CD14-positive monocyte (primary cell): ENCODE measurements at regions not wholly inside any gene's neighbourhood (a gene's known extent, or its start where the extent isn't known, plus 50 kb on each side); places are given as distances from the start of the nearest gene placed in this dataset.

ENCODE experiments used
- DNase-seq, 3 donors: peaks; one replicate each; pipeline ENCODE4 v3.0.0-alpha.2; 2011 to 2022
- H2AFZ ChIP-seq: 2 replicates; pipeline ENCODE4 v1.6.0; 2012; ENCODE audit warnings: mild to moderate bottlenecking, low read depth, low read length, inconsistent platforms; ENCODE audit not compliant: insufficient read depth, poor library complexity, severe bottlenecking
- H3K27ac ChIP-seq, 2 donors: 1 replicate in 1 of 2; 2 replicates in 1 of 2; pipeline ENCODE4 v1.5.1; 2012 to 2013; ENCODE audit warnings: low read length in 2 of 2, control low read depth in 1 of 2, inconsistent platforms in 1 of 2, low read depth in 1 of 2, mild to moderate bottlenecking in 1 of 2
- H3K27me3 ChIP-seq, 2 donors: one replicate each; pipeline versions ENCODE4 v1.6.0 to v1.6.1; 2011 to 2013; ENCODE audit warnings: low read length in 2 of 2; ENCODE audit not compliant: control insufficient read depth in 2 of 2, insufficient read depth in 2 of 2
- H3K36me3 ChIP-seq, 2 donors: replicated peaks in 1 of 2; 1 replicate in 1 of 2; 2 replicates in 1 of 2; pipeline versions ENCODE4 v1.5.1 to v1.6.1; 2012 to 2013; ENCODE audit warnings: low read length in 2 of 2, control low read depth in 1 of 2, inconsistent platforms in 1 of 2, mild to moderate bottlenecking in 1 of 2; ENCODE audit not compliant: insufficient read depth in 2 of 2, control insufficient read depth in 1 of 2
- H3K4me1 ChIP-seq, 2 donors: 1 replicate in 1 of 2; 2 replicates in 1 of 2; pipeline versions ENCODE4 v1.5.1 to v1.6.1; 2012 to 2013; ENCODE audit warnings: low read length in 2 of 2, control low read depth in 1 of 2, inconsistent platforms in 1 of 2, mild to moderate bottlenecking in 1 of 2, moderate library complexity in 1 of 2; ENCODE audit not compliant: insufficient read depth in 2 of 2, control insufficient read depth in 1 of 2
- H3K4me2 ChIP-seq: replicated peaks from 2 replicates; pipeline ENCODE3; 2012; ENCODE audit warnings: low read length, moderate library complexity, mild to moderate bottlenecking; ENCODE audit not compliant: poor library complexity, severe bottlenecking; ENCODE audit errors: extremely low read depth
- H3K4me3 ChIP-seq, 3 experiments: fragments of 200-600 bp in 1 of 3; sonication (generic) in 1 of 3; replicated peaks in 1 of 3; 1 replicate in 2 of 3; 2 replicates in 1 of 3; pipeline ENCODE4 v1.5.1; 2011 to 2013; ENCODE audit warnings: low read length in 3 of 3, mild to moderate bottlenecking in 3 of 3, control low read depth in 2 of 3, low read depth in 2 of 3, inconsistent platforms in 1 of 3, moderate library complexity in 1 of 3
- H3K79me2 ChIP-seq: 2 replicates; pipeline ENCODE4 v1.6.0; 2012; ENCODE audit warnings: mild to moderate bottlenecking, control low read depth, inconsistent platforms, low read length, moderate library complexity; ENCODE audit not compliant: insufficient read depth
- H3K9ac ChIP-seq: 2 replicates; pipeline ENCODE4 v1.6.0; 2017; ENCODE audit warnings: low read length, mild to moderate bottlenecking; ENCODE audit not compliant: insufficient read depth, poor library complexity, severe bottlenecking
- H3K9me3 ChIP-seq, 2 donors: replicated peaks in 1 of 2; 1 replicate in 1 of 2; 2 replicates in 1 of 2; pipeline versions ENCODE4 v1.5.1 to v1.6.1; 2012 to 2013; ENCODE audit warnings: low read length in 2 of 2, control low read depth in 1 of 2; ENCODE audit not compliant: control insufficient read depth in 1 of 2, insufficient read depth in 1 of 2
- H4K20me1 ChIP-seq: 2 replicates; pipeline ENCODE4 v1.6.0; 2012; ENCODE audit warnings: mild to moderate bottlenecking, low read length, control low read depth, moderate library complexity; ENCODE audit not compliant: insufficient read depth
- H3K27ac Mint-ChIP-seq, 7 donors: one replicate each; pipeline ENCODE4 v1.8.0; 2020; ENCODE audit warnings: mild to moderate bottlenecking in 7 of 7, mixed read lengths in 7 of 7, moderate library complexity in 6 of 7, inconsistent platforms in 2 of 7
- H3K27me3 Mint-ChIP-seq, 3 donors: one replicate each; pipeline ENCODE4 v1.8.0; 2021 to 2022; ENCODE audit warnings: low read depth in 3 of 3, mild to moderate bottlenecking in 3 of 3, mixed read lengths in 3 of 3, moderate library complexity in 3 of 3, inconsistent platforms in 1 of 3
- H3K36me3 Mint-ChIP-seq, 2 donors: one replicate each; pipeline ENCODE4 v1.8.0; 2020; ENCODE audit warnings: mixed read lengths in 2 of 2, inconsistent platforms in 1 of 2, mild to moderate bottlenecking in 1 of 2
- H3K4me1 Mint-ChIP-seq: one replicate; pipeline ENCODE4 v1.8.0; 2020; ENCODE audit warnings: mild to moderate bottlenecking, mixed read lengths
- H3K4me3 Mint-ChIP-seq, 2 donors: one replicate each; pipeline ENCODE4 v1.8.0; 2020; ENCODE audit warnings: mild to moderate bottlenecking in 2 of 2, mixed read lengths in 2 of 2, moderate library complexity in 1 of 2
- H3K9me3 Mint-ChIP-seq, 7 donors: one replicate each; pipeline ENCODE4 v1.8.0; 2020 to 2022; ENCODE audit warnings: mixed read lengths in 7 of 7, mild to moderate bottlenecking in 6 of 7, moderate library complexity in 6 of 7, inconsistent platforms in 2 of 7
- WGBS: methylation state at CpG from one replicate; pipeline ENCODE4 v1.1.5; 2013; ENCODE audit warnings: missing lambda C conversion rate; ENCODE audit not compliant: insufficient coverage; 5-methylcytosine and 5-hydroxymethylcytosine counted together
- intact Hi-C, 2 donors: fragments of 100-400 bp; cut with micrococcal nuclease; formaldehyde crosslinking; loops; one replicate each; pipeline versions ENCODE4 v1.15.0 to v1.15.1; 2023
- TF ChIP-seq, protein P1 (sequence below): fragments of 200-600 bp; IDR thresholded peaks from one replicate; pipeline ENCODE4 v1.8.0; 2022; ENCODE audit warnings: antibody characterized with exemption, mild to moderate bottlenecking

DNA sequence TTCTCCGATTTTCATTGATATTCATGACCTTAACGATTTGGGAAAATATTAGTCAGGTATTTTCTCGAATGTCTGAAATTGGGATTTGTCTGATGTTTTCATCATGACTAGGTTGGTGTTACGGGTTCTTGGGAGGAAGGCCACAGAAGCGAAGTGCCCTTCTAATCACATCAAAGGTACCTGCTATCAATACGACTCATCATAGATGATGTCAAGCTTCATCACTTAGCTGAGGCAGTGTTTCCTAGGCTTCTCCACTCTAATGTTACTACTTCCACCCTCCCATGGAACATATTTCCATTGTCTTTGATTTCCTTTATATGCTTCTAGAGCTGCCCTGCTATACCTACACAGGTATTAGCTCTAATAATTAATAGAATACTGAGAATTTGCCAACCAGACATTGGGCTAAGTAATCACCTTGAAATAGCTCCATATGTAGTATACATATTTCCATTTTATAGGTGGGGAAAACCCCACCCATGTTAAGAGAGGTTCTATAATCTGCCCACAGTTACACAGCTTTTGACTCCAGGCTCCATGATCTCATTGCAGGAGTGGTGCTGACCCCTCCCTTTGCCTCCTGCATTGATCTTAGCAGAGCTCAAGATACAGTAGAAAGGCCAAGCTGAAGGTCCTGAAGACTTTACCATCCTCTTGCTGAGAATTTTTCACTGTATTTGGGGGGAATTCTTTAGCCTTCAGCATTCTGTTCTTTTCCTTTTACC lies 238.6 kb upstream of the ADAMTSL1 start:
- WGBS: 100% methylated on average over 1 of the region's 6 CpGs

DNA sequence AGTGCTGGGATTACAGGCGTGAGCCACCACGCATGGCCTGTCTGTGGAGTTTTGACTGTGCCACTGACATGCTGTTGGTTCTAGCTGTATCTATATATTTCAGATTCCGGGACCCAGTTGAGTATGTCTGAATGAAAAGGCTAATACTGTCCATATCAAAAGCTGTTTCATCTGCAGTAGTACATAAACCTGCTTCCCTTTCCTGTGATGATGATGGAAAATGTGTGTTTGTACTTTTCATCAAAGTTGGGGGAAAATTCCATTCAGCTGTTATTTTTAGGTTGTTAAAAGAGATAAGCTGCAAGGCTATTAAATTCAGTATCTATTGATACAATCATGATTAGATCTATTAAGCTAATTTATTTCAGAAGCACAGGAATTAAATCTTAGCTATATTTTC lies 237.6 kb upstream of the ADAMTSL1 start:
- no peak overlapping the region for H3K4me3 Mint-ChIP-seq
- H3K36me3 ChIP-seq: no peaks in the 10 kb centered on the region
- WGBS: no CpG with 5 or more reads among the region's 3 CpGs
- intact Hi-C loops: no loop called here
- no peak overlapping the region for H3K27ac Mint-ChIP-seq
- H3K79me2 ChIP-seq: no peaks in the 10 kb centered on the region
- no peak overlapping the region for H3K4me2 ChIP-seq
- no peak overlapping the region for H2AFZ ChIP-seq
- DNase-seq: no peak
- H3K27me3 ChIP-seq: no peaks in the 10 kb centered on the region
- H3K27me3 Mint-ChIP-seq: peaks cover 0 to 4% (median 2%) of the 10 kb centered on the region in 3 donors
- H4K20me1 ChIP-seq: no peaks in the 10 kb centered on the region
- no peak overlapping the region for H3K27ac ChIP-seq
- H3K4me3 ChIP-seq: no peak overlapping the region
- no peaks in the 10 kb centered on the region for H3K4me1 ChIP-seq
- TF ChIP-seq, protein P1, sequence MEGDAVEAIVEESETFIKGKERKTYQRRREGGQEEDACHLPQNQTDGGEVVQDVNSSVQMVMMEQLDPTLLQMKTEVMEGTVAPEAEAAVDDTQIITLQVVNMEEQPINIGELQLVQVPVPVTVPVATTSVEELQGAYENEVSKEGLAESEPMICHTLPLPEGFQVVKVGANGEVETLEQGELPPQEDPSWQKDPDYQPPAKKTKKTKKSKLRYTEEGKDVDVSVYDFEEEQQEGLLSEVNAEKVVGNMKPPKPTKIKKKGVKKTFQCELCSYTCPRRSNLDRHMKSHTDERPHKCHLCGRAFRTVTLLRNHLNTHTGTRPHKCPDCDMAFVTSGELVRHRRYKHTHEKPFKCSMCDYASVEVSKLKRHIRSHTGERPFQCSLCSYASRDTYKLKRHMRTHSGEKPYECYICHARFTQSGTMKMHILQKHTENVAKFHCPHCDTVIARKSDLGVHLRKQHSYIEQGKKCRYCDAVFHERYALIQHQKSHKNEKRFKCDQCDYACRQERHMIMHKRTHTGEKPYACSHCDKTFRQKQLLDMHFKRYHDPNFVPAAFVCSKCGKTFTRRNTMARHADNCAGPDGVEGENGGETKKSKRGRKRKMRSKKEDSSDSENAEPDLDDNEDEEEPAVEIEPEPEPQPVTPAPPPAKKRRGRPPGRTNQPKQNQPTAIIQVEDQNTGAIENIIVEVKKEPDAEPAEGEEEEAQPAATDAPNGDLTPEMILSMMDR: no peak
- H3K36me3 Mint-ChIP-seq: no peaks in the 10 kb centered on the region
- no peak overlapping the region for H3K9ac ChIP-seq
- H3K4me1 Mint-ChIP-seq: no peaks in the 10 kb centered on the region
- no peaks in the 10 kb centered on the region for H3K9me3 Mint-ChIP-seq
- H3K9me3 ChIP-seq: no peaks in the 10 kb centered on the region

More for the DNA sequence above, 238.6 kb upstream of the ADAMTSL1 start:
- Histone ChIP-seq H3K9ac (no peak overlapping the region), H3K27me3 (no peaks in the 10 kb centered on the region), H3K36me3 (no peaks in the 10 kb centered on the region), H2AFZ (no peak overlapping the region), H3K79me2 (no peaks in the 10 kb centered on the region), H4K20me1 (no peaks in the 10 kb centered on the region), H3K9me3 (no peaks in the 10 kb centered on the region), H3K27ac (no peak overlapping the region), H3K4me1 (no peaks in the 10 kb centered on the region), H3K4me2 (no peak overlapping the region), H3K4me3 (no peak overlapping the region)
- intact Hi-C loops: no loop called here
- H3K27ac Mint-ChIP-seq: peak overlapping the region in 1 of 7 donors; percentile 8
- H3K36me3 Mint-ChIP-seq: no peaks in the 10 kb centered on the region
- H3K4me3 Mint-ChIP-seq: no peak overlapping the region
- no peak for DNase-seq
- H3K4me1 Mint-ChIP-seq: no peaks in the 10 kb centered on the region
- peaks cover 0 to 6% (median 2%) of the 10 kb centered on the region in 3 donors for H3K27me3 Mint-ChIP-seq
- TF ChIP-seq, protein P1: no peak
- no peaks in the 10 kb centered on the region for H3K9me3 Mint-ChIP-seq
